K562 (cell line): ENCODE measurements at regions not wholly inside any gene's neighbourhood (a gene's known extent, or its start where the extent isn't known, plus 50 kb on each side); places are given as distances from the start of the nearest gene placed in this dataset.

Experiments
- ATAC-seq: fragments of 200-7000 bp; cut with Tn5 transposase; 3 replicates; pipeline ENCODE4 v1.9.1; 2020; ENCODE audit warnings: moderate library complexity
- BruUV-seq: library from RNA; stranded (reverse); fragments of 400-500 nt; replicated peaks from 2 replicates; lab custom pipeline; 2021; lab: Mats Ljungman, UMichigan
- CTCF ChIA-PET: fragments of 300-600 bp; formaldehyde crosslinking; extraction: SDS; loops from one replicate; lab custom pipeline; 2021; ENCODE audit warnings: low intra/inter-chr PET ratio; lab: Yijun Ruan, JAX
- POLR2A ChIA-PET: fragments of 300-600, 350-650 bp; sonication (Branson Sonifier 250); formaldehyde crosslinking; extraction: SDS; loops from one replicate; lab custom pipeline; 2021; ENCODE audit warnings: antibody characterized with exemption, inconsistent platforms; lab: Yijun Ruan, JAX
- DNase-seq, 4 experiments: peaks; one replicate each; pipeline versions ENCODE4 v3.0.0 to v3.0.0-alpha.2; 2011 to 2018; ENCODE audit warnings: low spot score in 3 of 4, mixed read lengths in 3 of 4; ENCODE audit errors: extremely low read depth in 1 of 4
- FAIRE-seq: peaks from 2 replicates; lab custom pipeline; 2011; peaks lifted over from hg19 to GRCh38; lab: Jason Lieb, UNC
- H2AFZ ChIP-seq: 2 replicates; pipeline ENCODE4 v1.6.0; 2011; ENCODE audit warnings: low read depth, low read length, control low read depth, inconsistent platforms
- H3K27ac ChIP-seq: fragments of 200-600 bp; 3 replicates; pipeline ENCODE4 v1.8.0; 2011; ENCODE audit warnings: low read depth, mild to moderate bottlenecking, control low read depth, inconsistent platforms, low read length, moderate library complexity, mixed read lengths; ENCODE audit errors: extremely low read depth
- H3K27me3 ChIP-seq, 2 experiments: fragments of 300-600 bp in 1 of 2; 2 replicates in 1 of 2; 3 replicates in 1 of 2; pipeline versions ENCODE4 v1.6.0 to v1.8.0; 2011; ENCODE audit warnings: inconsistent platforms in 2 of 2, low read length in 2 of 2, mild to moderate bottlenecking in 1 of 2, mixed read lengths in 1 of 2, moderate library complexity in 1 of 2; ENCODE audit not compliant: control insufficient read depth in 2 of 2, insufficient read depth in 2 of 2
- H3K36me3 ChIP-seq: fragments of 300-600 bp; 3 replicates; pipeline ENCODE4 v1.8.0; 2011; ENCODE audit warnings: mild to moderate bottlenecking, low read length, inconsistent platforms; ENCODE audit not compliant: control insufficient read depth, insufficient read depth
- H3K4me1 ChIP-seq, 2 experiments: fragments of 200-600 bp in 1 of 2; replicated peaks in 1 of 2; 2 replicates in 1 of 2; 3 replicates in 1 of 2; pipeline versions ENCODE4 v1.5.1 to v1.8.0; 2011; ENCODE audit warnings: inconsistent platforms in 2 of 2, low read length in 2 of 2, mild to moderate bottlenecking in 1 of 2, mixed read lengths in 1 of 2, moderate library complexity in 1 of 2; ENCODE audit not compliant: control insufficient read depth in 2 of 2, insufficient read depth in 2 of 2
- H3K4me2 ChIP-seq: 2 replicates; pipeline ENCODE4 v1.6.1; 2011; ENCODE audit warnings: low read length, control low read depth, inconsistent platforms, mixed read lengths; ENCODE audit not compliant: insufficient read depth
- H3K4me3 ChIP-seq: fragments of 200-600 bp; sonication (generic), shearing (Covaris generic); 2 replicates; pipeline ENCODE4 v1.5.1; 2016; ENCODE audit warnings: control low read depth, inconsistent platforms
- H3K79me2 ChIP-seq: fragments of 200-600 bp; 3 replicates; pipeline ENCODE4 v1.8.0; 2011; ENCODE audit warnings: low read length, inconsistent platforms; ENCODE audit not compliant: control insufficient read depth, insufficient read depth
- H3K9ac ChIP-seq, 2 experiments: 2 replicates each; pipeline versions ENCODE4 v1.6.0 to v1.6.1; 2011; ENCODE audit warnings: low read depth in 2 of 2, low read length in 2 of 2, control low read depth in 1 of 2, inconsistent platforms in 1 of 2, mild to moderate bottlenecking in 1 of 2, mixed read lengths in 1 of 2; ENCODE audit not compliant: insufficient read depth in 1 of 2
- H3K9me1 ChIP-seq: one replicate; pipeline ENCODE4 v1.6.0; 2011; ENCODE audit warnings: inconsistent platforms, mild to moderate bottlenecking, low read length, moderate library complexity; ENCODE audit not compliant: control insufficient read depth, insufficient read depth
- H3K9me3 ChIP-seq: replicated peaks from 2 replicates; pipeline ENCODE4 v1.5.1; 2011; ENCODE audit warnings: low read depth, low read length, inconsistent platforms; ENCODE audit not compliant: control insufficient read depth, insufficient read depth
- H4K20me1 ChIP-seq: replicated peaks from 2 replicates; pipeline ENCODE4 v1.6.1; 2011; ENCODE audit warnings: low read length, inconsistent platforms, mixed read lengths; ENCODE audit not compliant: control insufficient read depth, insufficient read depth
- CREM ChIP-seq: IDR thresholded peaks from 2 replicates; pipeline ENCODE4 v1.6.1; 2014; ENCODE audit warnings: antibody characterized with exemption, low read depth
- ETV5 ChIP-seq: sonication (generic); formaldehyde crosslinking; IDR thresholded peaks from 2 replicates; pipeline ENCODE4 v1.4.0; 2020; ENCODE audit warnings: low read depth, mild to moderate bottlenecking, missing genetic modification reagents
- HNRNPL ChIP-seq: fragments of 200-400 bp; formaldehyde crosslinking; IDR thresholded peaks from 2 replicates; pipeline ENCODE4 v1.6.1; 2017; ENCODE audit warnings: low read depth, mild to moderate bottlenecking, low read length
- HNRNPUL1 ChIP-seq: fragments of 200-400 bp; formaldehyde crosslinking; IDR thresholded peaks from 2 replicates; pipeline ENCODE4 v1.6.1; 2017; ENCODE audit warnings: low read length
- IFI16 ChIP-seq: fragments of 250-450 bp; sonication (Bioruptor Pico); IDR thresholded peaks from 2 replicates; pipeline ENCODE4 v2.1.2; 2022; ENCODE audit warnings: mild to moderate bottlenecking, inconsistent platforms
- NFE2L1 ChIP-seq: fragments of 450-650 bp; IDR thresholded peaks from 2 replicates; pipeline ENCODE4 v1.6.1; 2016; ENCODE audit warnings: missing genetic modification characterization, low read depth, mild to moderate bottlenecking, missing compliant biosample characterization, moderate library complexity, borderline replicate concordance
- RFX5 ChIP-seq: IDR thresholded peaks from 2 replicates; pipeline ENCODE4 v1.6.1; 2011; ENCODE audit warnings: low read depth, mild to moderate bottlenecking, improper control_type of control experiment, low read length
- SIRT6 ChIP-seq: IDR thresholded peaks from one replicate; pipeline ENCODE4 v1.6.1; 2012; ENCODE audit warnings: low read depth, mild to moderate bottlenecking, control low read depth, inconsistent platforms, low read length, moderate library complexity
- SPI1 ChIP-seq: IDR thresholded peaks from 2 replicates; pipeline ENCODE4 v1.6.1; 2011; ENCODE audit warnings: low read depth, low read length, control low read depth, borderline replicate concordance
- SREBF1 ChIP-seq: fragments of 150-350 bp; IDR thresholded peaks from 2 replicates; pipeline ENCODE4 v1.6.1; 2014; ENCODE audit warnings: antibody characterized with exemption, low read depth, low read length, borderline replicate concordance
- TAL1 ChIP-seq: fragments of 450-650 bp; IDR thresholded peaks from 2 replicates; pipeline ENCODE4 v1.6.1; 2016; ENCODE audit warnings: mild to moderate bottlenecking
- U2AF2 ChIP-seq: fragments of 200-400 bp; formaldehyde crosslinking; optimal IDR thresholded peaks from 2 replicates; pipeline ENCODE3; 2017; ENCODE audit warnings: low read depth, mild to moderate bottlenecking, low read length
- ZBTB8A ChIP-seq: fragments of 450-650 bp; IDR thresholded peaks from 2 replicates; pipeline ENCODE4 v1.6.1; 2018; ENCODE audit warnings: mild to moderate bottlenecking, moderate library complexity; ENCODE audit not compliant: partially characterized antibody
- ZFP30 ChIP-seq: fragments of 250-450 bp; sonication (Bioruptor Pico); IDR thresholded peaks from 2 replicates; pipeline ENCODE4 v1.8.0; 2022; ENCODE audit warnings: moderate library complexity, mild to moderate bottlenecking, inconsistent platforms, borderline replicate concordance
- ZNF239 ChIP-seq: fragments of 250-450 bp; sonication (Bioruptor Pico); IDR thresholded peaks from 2 replicates; pipeline ENCODE4 v1.4.0; 2020; ENCODE audit warnings: mild to moderate bottlenecking
- ZNF24 ChIP-seq: fragments of 450-650 bp; IDR thresholded peaks from 2 replicates; pipeline ENCODE4 v1.6.1; 2016
- WGBS: fragments of 100-300 bp; shearing (Covaris generic); methylation state at CpG from one replicate; pipeline ENCODE4 v1.1.6; 2016; ENCODE audit warnings: low coverage, mixed read lengths; ENCODE audit not compliant: insufficient coverage; ENCODE audit errors: missing lambda C conversion rate; 5-methylcytosine and 5-hydroxymethylcytosine counted together
- in situ Hi-C: fragments of 300-500 bp; cut with MboI; formaldehyde crosslinking; loops from 4 replicates; pipeline ENCODE4 v1.15.0; 2018; ENCODE audit warnings: inconsistent platforms, mixed read lengths
- intact Hi-C: fragments of 100-400 bp; cut with micrococcal nuclease; formaldehyde crosslinking; loops from 2 replicates; pipeline ENCODE4 v1.14.2; 2022
- TF ChIP-seq, protein P1 (sequence below): fragments of 250-450 bp; sonication (Bioruptor Pico); IDR thresholded peaks from 2 replicates; pipeline ENCODE4 v1.5.0; 2021

DNA sequence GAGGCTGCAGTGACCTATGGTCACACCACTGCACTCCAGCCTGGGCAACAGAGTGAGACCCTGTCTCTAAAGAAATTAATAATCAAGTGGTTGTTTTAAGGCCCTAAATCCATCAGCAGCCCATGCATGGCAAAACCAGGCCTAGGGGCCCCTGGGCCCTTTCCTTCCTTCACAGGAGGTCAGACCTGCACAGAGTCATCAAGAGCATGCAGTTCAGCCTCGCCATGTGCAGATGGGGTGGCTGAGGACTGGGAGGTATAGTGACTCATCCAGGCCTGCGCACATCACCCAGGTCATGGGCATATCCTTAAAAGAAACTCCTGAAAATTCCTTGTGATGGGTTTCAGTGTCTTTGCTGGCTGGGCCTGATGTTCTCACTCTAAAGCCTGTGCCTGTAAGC lies 72.4 kb upstream of the AMZ2 start:
- Histone ChIP-seq H3K27ac (no peak overlapping the region), H3K36me3 (no peaks in the 10 kb centered on the region), H3K9me1 (no peaks in the 10 kb centered on the region), H4K20me1 (no peaks in the 10 kb centered on the region), H3K9me3 (no peaks in the 10 kb centered on the region), H3K27me3 (no peaks in the 10 kb centered on the region; a peak in 2 of 5 replicates), H3K4me2 (no peak overlapping the region), H3K4me1 (no peaks in the 10 kb centered on the region; a peak in 1 of 5 replicates), H3K4me3 (no peak overlapping the region), H3K9ac (no peak overlapping the region), H2AFZ (no peak overlapping the region), H3K79me2 (no peaks in the 10 kb centered on the region)
- TF ChIP-seq HNRNPUL1 (no peak), HNRNPL (no peak), U2AF2 (no peak)
- FAIRE-seq (no peak), ATAC-seq (no peak), DNase-seq (no peak)
- ChIA-PET POLR2A (no interaction called here), CTCF (no interaction called here)
- in situ Hi-C loops (loop anchor here (10.0 kb wide), 1 partner anchor 289 kb away; no protein-coding TSS in a partner anchor), intact Hi-C loops (loop anchor here (10.0 kb wide), 1 partner anchor 69 kb away; the partner anchor contains the start of gene AMZ2)
- WGBS = 26% methylated on average over 2 of the region's 2 CpGs
- no TSS peak for BruUV-seq

DNA sequence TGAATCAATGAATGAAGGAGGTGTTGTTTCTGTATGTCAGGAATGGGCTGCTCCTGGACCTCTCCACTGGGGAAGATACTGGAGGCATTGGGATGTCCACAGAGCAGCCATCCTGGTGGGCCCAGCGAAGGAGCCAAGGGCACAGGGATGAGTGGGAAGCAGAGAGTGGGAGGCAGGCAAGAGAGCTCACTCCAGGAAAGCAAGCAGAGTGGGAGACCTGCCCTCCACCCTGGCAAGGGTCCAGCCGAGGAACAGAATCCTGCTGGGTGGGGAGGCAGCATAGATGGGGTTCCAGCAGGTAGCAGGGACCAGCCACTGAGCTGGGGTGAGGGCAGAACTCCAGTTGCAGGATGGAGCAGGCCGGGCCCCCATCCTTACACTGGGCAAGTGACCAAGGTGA lies 71.9 kb upstream of the AMZ2 start:
- Histone ChIP-seq H3K27ac (no peak overlapping the region), H3K4me3 (no peak overlapping the region), H3K4me2 (no peak overlapping the region), H3K9me1 (no peaks in the 10 kb centered on the region), H3K9ac (no peak overlapping the region), H2AFZ (no peak overlapping the region), H3K4me1 (no peaks in the 10 kb centered on the region; a peak in 1 of 5 replicates), H4K20me1 (no peaks in the 10 kb centered on the region), H3K9me3 (no peaks in the 10 kb centered on the region), H3K27me3 (no peaks in the 10 kb centered on the region; a peak in 1 of 5 replicates), H3K79me2 (no peaks in the 10 kb centered on the region), H3K36me3 (no peaks in the 10 kb centered on the region)
- DNase-seq = no peak
- no peak for FAIRE-seq
- in situ Hi-C loops (loop anchor here (10.0 kb wide), 1 partner anchor 289 kb away; no protein-coding TSS in a partner anchor), intact Hi-C loops (loop anchor here (10.0 kb wide), 1 partner anchor 69 kb away; the partner anchor contains the start of gene AMZ2)
- BruUV-seq = no TSS peak
- ATAC-seq = no peak
- WGBS = 10% methylated on average over 3 of the region's 3 CpGs
- POLR2A ChIA-PET = interaction anchor here (0.6 to 0.9 kb wide), 2 partner anchors 27 to 210 kb away, joined by 3 to 4 read pairs; no protein-coding TSS in a partner anchor
- TF ChIP-seq RFX5 (no peak), ZNF24 (no peak), NFE2L1 (tag) (no peak), SPI1 (no peak), SIRT6 (no peak), IFI16 (CRISPR knock-in tag) (no peak), ZFP30 (no peak), CREM (no peak), ZBTB8A (no peak), ZNF239 (CRISPR knock-in tag) (no peak), SREBF1 (no peak), ETV5 (CRISPR knock-in tag) (no peak), TAL1 (no peak)
- TF ChIP-seq, protein P1, sequence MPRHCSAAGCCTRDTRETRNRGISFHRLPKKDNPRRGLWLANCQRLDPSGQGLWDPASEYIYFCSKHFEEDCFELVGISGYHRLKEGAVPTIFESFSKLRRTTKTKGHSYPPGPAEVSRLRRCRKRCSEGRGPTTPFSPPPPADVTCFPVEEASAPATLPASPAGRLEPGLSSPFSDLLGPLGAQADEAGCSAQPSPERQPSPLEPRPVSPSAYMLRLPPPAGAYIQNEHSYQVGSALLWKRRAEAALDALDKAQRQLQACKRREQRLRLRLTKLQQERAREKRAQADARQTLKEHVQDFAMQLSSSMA (CRISPR knock-in tag) = no peak
- CTCF ChIA-PET = no interaction called here
